ENCODE measurements at regions not wholly inside any gene's neighbourhood (a gene's known extent, or its start where the extent isn't known, plus 50 kb on each side); places are given as distances from the start of the nearest gene placed in this dataset.
"Not testable (repeated sequence)": the region's sequence is repeated elsewhere in the genome, so short reads cannot be mapped to it uniquely, and the experiment has no call there.

- DNase-seq: no peak
These were observed 61.2 kb downstream of the VIP start for GRCh38 chr6:152811785-152812184.

GRCh38 chr6:152815230-152815872 is 64.8 kb downstream of the VIP start:
- no peak for DNase-seq

- no peak for DNase-seq
These were observed 65.5 kb downstream of the VIP start for GRCh38 chr6:152816055-152816454.

GRCh38 chr6:152821525-152821924 is 70.9 kb downstream of the VIP start:
- no peak for DNase-seq

GRCh38 chr6:152824666-152825065 is 74.1 kb downstream of the VIP start:
- no peak for DNase-seq

GRCh38 chr6:152828431-152828830 is 77.8 kb downstream of the VIP start:
- no peak for DNase-seq

- DNase-seq: not testable (repeated sequence)
These were observed 83.8 kb downstream of the VIP start for GRCh38 chr6:152834366-152834765.

GRCh38 chr6:152836523-152836922 is 85.9 kb downstream of the VIP start:
- no peak for DNase-seq

- DNase-seq: no peak
These were observed 94.8 kb downstream of the VIP start for GRCh38 chr6:152845421-152845820.

- DNase-seq: no peak
These were observed 96.2 kb downstream of the VIP start for GRCh38 chr6:152846825-152847224.

- DNase-seq: no peak
These were observed 98.3 kb downstream of the VIP start for GRCh38 chr6:152848919-152849318.

GRCh38 chr6:152854086-152854795 is 103.6 kb downstream of the VIP start:
- DNase-seq: no peak

- no peak for DNase-seq
These were observed 107.5 kb downstream of the VIP start for GRCh38 chr6:152858141-152858540.

GRCh38 chr6:152859225-152859624 is 108.6 kb downstream of the VIP start:
- no peak for DNase-seq

- DNase-seq: peak; percentile 65
These were observed 113.2 kb downstream of the VIP start for GRCh38 chr6:152863618-152864326.

- DNase-seq: no peak
These were observed 108.6 kb downstream of the FBXO5 start for GRCh38 chr6:152874267-152874666.

- DNase-seq: no peak
These were observed 107.8 kb downstream of the FBXO5 start for GRCh38 chr6:152874846-152875568.

GRCh38 chr6:152879681-152880080 is 103.2 kb downstream of the FBXO5 start:
- no peak for DNase-seq

- no peak for DNase-seq
These were observed 89.7 kb downstream of the FBXO5 start for GRCh38 chr6:152893187-152893586.

GRCh38 chr6:152896923-152897322 is 85.9 kb downstream of the FBXO5 start:
- DNase-seq: no peak

GRCh38 chr6:152897807-152898399 is 84.9 kb downstream of the FBXO5 start:
- DNase-seq: peak; percentile 38

GRCh38 chr6:152904678-152905077 is 78.2 kb downstream of the FBXO5 start:
- no peak for DNase-seq

Measured in effector CD4-positive, alpha-beta T cell (primary cell).